ENCODE measurements at regions not wholly inside any gene's neighbourhood (a gene's known extent, or its start where the extent isn't known, plus 50 kb on each side); places are given as distances from the start of the nearest gene placed in this dataset.

DNA sequence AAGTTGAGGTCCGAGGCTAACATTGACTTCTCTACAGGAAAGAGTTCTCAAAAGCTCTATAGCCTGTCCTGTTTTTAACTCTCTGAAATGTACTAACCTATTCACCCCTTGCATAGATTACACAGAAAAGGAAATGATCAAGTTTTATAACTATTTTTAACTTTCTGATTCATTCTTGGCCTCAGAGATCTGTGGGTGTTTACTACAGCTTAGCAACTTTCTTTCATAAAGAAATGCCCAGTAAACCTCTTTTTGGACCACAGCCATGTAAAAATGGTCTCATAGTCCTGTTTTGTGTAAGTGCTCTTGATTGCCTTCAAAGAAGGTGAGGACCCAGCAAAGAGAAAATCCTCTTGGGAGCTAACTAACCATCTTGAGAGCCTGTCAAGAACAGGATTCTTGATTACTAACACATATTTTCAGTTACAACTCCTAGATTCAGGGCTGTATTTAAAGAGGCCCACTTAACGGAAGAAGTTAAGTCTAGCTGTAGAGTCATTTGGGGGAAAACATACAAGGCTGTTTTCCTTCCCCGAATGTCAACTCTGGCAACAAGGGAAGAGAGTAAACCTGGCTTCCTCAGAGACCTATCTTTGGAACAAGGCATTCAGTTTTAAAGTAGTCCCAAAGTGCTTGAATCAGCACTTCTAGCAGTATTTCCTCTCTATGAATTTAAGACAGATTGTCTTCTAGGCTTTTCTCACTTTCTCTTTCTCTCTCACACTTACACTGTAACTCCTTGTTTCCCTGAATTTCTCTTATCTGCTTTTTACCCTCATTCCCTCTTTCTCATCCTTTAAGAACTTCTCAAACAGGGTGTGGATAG is 78.2 kb downstream of the IL21 start:
- TF ChIP-seq POLR2AphosphoS5 (IDR thresholded peaks at IDR 0.05; ENCODE audit: low read depth, low read length) (no peak; the same call in 1 of the 2 replicates), POLR2A (IDR thresholded peaks at IDR 0.05; ENCODE audit: low read depth, low read length) (no peak), TAF1 (IDR thresholded peaks at IDR 0.05; ENCODE audit: borderline replicate concordance, low read depth, low read length) (no peak)

Measured in GM12892 (cell line).